H9 (cell line): ENCODE measurements at regions not wholly inside any gene's neighbourhood (a gene's known extent, or its start where the extent isn't known, plus 50 kb on each side); places are given as distances from the start of the nearest gene placed in this dataset.

Experiments used
- DNase-seq: peaks from one replicate; pipeline ENCODE4 v3.0.0-alpha.2; 2017
- H2AFZ ChIP-seq: one replicate; pipeline ENCODE4 v1.6.1; 2013; ENCODE audit warnings: mild to moderate bottlenecking, low read length, control low read depth, moderate library complexity
- H2AK5ac ChIP-seq: 2 replicates; pipeline ENCODE4 v1.6.1; 2013; ENCODE audit warnings: low read length, control low read depth, mixed read lengths; ENCODE audit not compliant: insufficient read length
- H2BK120ac ChIP-seq: one replicate; pipeline ENCODE4 v1.6.1; 2013; ENCODE audit warnings: low read depth, mild to moderate bottlenecking, low read length, control low read depth, inconsistent platforms; ENCODE audit not compliant: poor library complexity, severe bottlenecking
- H2BK12ac ChIP-seq: 2 replicates; pipeline ENCODE4 v1.6.1; 2013; ENCODE audit warnings: low read length, control low read depth, mixed read lengths, low read depth; ENCODE audit not compliant: insufficient read length
- H2BK15ac ChIP-seq: 2 replicates; pipeline ENCODE4 v1.6.1; 2013; ENCODE audit warnings: low read depth, low read length, control low read depth
- H2BK20ac ChIP-seq: one replicate; pipeline ENCODE4 v1.6.1; 2013; ENCODE audit warnings: low read depth, mild to moderate bottlenecking, low read length, control low read depth, inconsistent platforms; ENCODE audit not compliant: poor library complexity, severe bottlenecking
- H2BK5ac ChIP-seq: 2 replicates; pipeline ENCODE4 v1.6.1; 2013; ENCODE audit warnings: low read length, control low read depth, mixed read lengths; ENCODE audit not compliant: insufficient read length
- H3K14ac ChIP-seq: 2 replicates; pipeline ENCODE4 v1.6.1; 2013; ENCODE audit warnings: low read length, control low read depth; ENCODE audit not compliant: insufficient read depth
- H3K18ac ChIP-seq: 2 replicates; pipeline ENCODE4 v1.6.1; 2013; ENCODE audit warnings: low read depth, mild to moderate bottlenecking, mixed read lengths, low read length, control low read depth; ENCODE audit not compliant: insufficient read length
- H3K23ac ChIP-seq: 2 replicates; pipeline ENCODE4 v1.6.1; 2013; ENCODE audit warnings: low read length, control low read depth, mixed read lengths, low read depth; ENCODE audit not compliant: insufficient read length
- H3K23me2 ChIP-seq: 2 replicates; pipeline ENCODE4 v1.6.1; 2013; ENCODE audit warnings: low read depth, mild to moderate bottlenecking, mixed read lengths, low read length, control low read depth; ENCODE audit not compliant: insufficient read length, poor library complexity, severe bottlenecking
- H3K27ac ChIP-seq: 2 replicates; pipeline ENCODE4 v1.5.1; 2013; ENCODE audit warnings: low read length, control low read depth, mixed read lengths, low read depth; ENCODE audit not compliant: insufficient read length
- H3K27me3 ChIP-seq: 2 replicates; pipeline ENCODE4 v1.6.1; 2013; ENCODE audit warnings: low read length, control low read depth, inconsistent platforms; ENCODE audit not compliant: insufficient read depth
- H3K4ac ChIP-seq: 2 replicates; pipeline ENCODE4 v1.6.1; 2013; ENCODE audit warnings: low read depth, mild to moderate bottlenecking, control low read depth, inconsistent platforms, low read length, moderate library complexity
- H3K4me1 ChIP-seq: 2 replicates; pipeline ENCODE4 v1.6.1; 2013; ENCODE audit warnings: low read length, control low read depth, inconsistent platforms; ENCODE audit not compliant: insufficient read depth
- H3K4me2 ChIP-seq: 2 replicates; pipeline ENCODE4 v1.6.1; 2013; ENCODE audit warnings: low read length, control low read depth, mixed read lengths; ENCODE audit not compliant: insufficient read length, insufficient read depth
- H3K56ac ChIP-seq: 2 replicates; pipeline ENCODE4 v1.6.1; 2013; ENCODE audit warnings: low read depth, mild to moderate bottlenecking, mixed read lengths, low read length, control low read depth; ENCODE audit not compliant: insufficient read length
- H3K79me1 ChIP-seq: 2 replicates; pipeline ENCODE4 v1.6.1; 2013; ENCODE audit warnings: low read depth, mild to moderate bottlenecking, moderate library complexity, low read length, control low read depth, inconsistent platforms; ENCODE audit not compliant: insufficient read depth, poor library complexity, severe bottlenecking
- H3K79me2 ChIP-seq: 2 replicates; pipeline ENCODE4 v1.6.1; 2013; ENCODE audit warnings: low read length, control low read depth, inconsistent platforms; ENCODE audit not compliant: insufficient read depth
- H3K9ac ChIP-seq: 2 replicates; pipeline ENCODE4 v1.6.1; 2013; ENCODE audit warnings: low read length, control low read depth, mixed read lengths; ENCODE audit not compliant: insufficient read length; ENCODE audit errors: extremely low read depth
- H3K9me3 ChIP-seq: one replicate; pipeline ENCODE4 v1.6.1; 2013; ENCODE audit warnings: low read depth, low read length, inconsistent platforms; ENCODE audit not compliant: control insufficient read depth
- H3T11ph ChIP-seq: one replicate; pipeline ENCODE4 v1.6.1; 2013; ENCODE audit warnings: mild to moderate bottlenecking, low read length, control low read depth, inconsistent platforms
- H4K20me1 ChIP-seq: one replicate; pipeline ENCODE4 v1.6.1; 2013; ENCODE audit not compliant: control insufficient read depth, insufficient read length, insufficient read depth
- H4K5ac ChIP-seq: 2 replicates; pipeline ENCODE4 v1.6.1; 2013; ENCODE audit warnings: low read depth, mild to moderate bottlenecking, mixed read lengths, low read length, control low read depth; ENCODE audit not compliant: insufficient read length
- H4K8ac ChIP-seq: replicated peaks from 2 replicates; pipeline ENCODE4 v1.6.1; 2013; ENCODE audit warnings: low read length, control low read depth, mixed read lengths, low read depth; ENCODE audit not compliant: insufficient read length
- H4K91ac ChIP-seq: 2 replicates; pipeline ENCODE4 v1.6.1; 2013; ENCODE audit warnings: low read depth, mild to moderate bottlenecking, moderate library complexity, mixed read lengths, low read length, control low read depth; ENCODE audit not compliant: insufficient read length
- H3K27ac Mint-ChIP-seq, 3 experiments: 2 replicates in 2 of 3; 3 replicates in 1 of 3; pipeline ENCODE4 v1.8.0; 2020 to 2021; ENCODE audit warnings: mixed read lengths in 3 of 3, mild to moderate bottlenecking in 1 of 3, moderate library complexity in 1 of 3
- H3K27me3 Mint-ChIP-seq: 2 replicates; pipeline ENCODE4 v1.8.0; 2021; ENCODE audit warnings: low read depth, mild to moderate bottlenecking, moderate library complexity, mixed read lengths
- H3K36me3 Mint-ChIP-seq, 3 experiments: 2 replicates in 2 of 3; 3 replicates in 1 of 3; pipeline ENCODE4 v1.8.0; 2020 to 2021; ENCODE audit warnings: low read depth in 3 of 3, mixed read lengths in 3 of 3; ENCODE audit not compliant: insufficient read depth in 1 of 3
- H3K4me1 Mint-ChIP-seq, 2 experiments: 2 replicates each; pipeline ENCODE4 v1.8.0; 2020; ENCODE audit warnings: mixed read lengths in 2 of 2
- H3K4me3 Mint-ChIP-seq, 2 experiments: 2 replicates in 1 of 2; 3 replicates in 1 of 2; pipeline ENCODE4 v1.8.0; 2020 to 2021; ENCODE audit warnings: mild to moderate bottlenecking in 2 of 2, mixed read lengths in 2 of 2, moderate library complexity in 1 of 2
- H3K9me3 Mint-ChIP-seq, 2 experiments: 2 replicates in 1 of 2; 3 replicates in 1 of 2; pipeline ENCODE4 v1.8.0; 2020; ENCODE audit warnings: mild to moderate bottlenecking in 2 of 2, mixed read lengths in 2 of 2, moderate library complexity in 1 of 2
- WGBS: extraction: QIAGEN DNeasy Blood & Tissue Kit; methylation state at CpG from one replicate; pipeline ENCODE4 v1.1.7; 2013; ENCODE audit warnings: missing lambda C conversion rate, low lambda C conversion rate, mixed read lengths; ENCODE audit not compliant: insufficient read length; ENCODE audit errors: extremely low coverage; 5-methylcytosine and 5-hydroxymethylcytosine counted together
- TF ChIP-seq, protein P1 (sequence below): fragments of 200-600 bp; sonication (generic); conservative IDR thresholded peaks from 3 replicates; pipeline ENCODE4 v1.8.0; 2021; ENCODE audit warnings: antibody characterized with exemption, mild to moderate bottlenecking

DNA sequence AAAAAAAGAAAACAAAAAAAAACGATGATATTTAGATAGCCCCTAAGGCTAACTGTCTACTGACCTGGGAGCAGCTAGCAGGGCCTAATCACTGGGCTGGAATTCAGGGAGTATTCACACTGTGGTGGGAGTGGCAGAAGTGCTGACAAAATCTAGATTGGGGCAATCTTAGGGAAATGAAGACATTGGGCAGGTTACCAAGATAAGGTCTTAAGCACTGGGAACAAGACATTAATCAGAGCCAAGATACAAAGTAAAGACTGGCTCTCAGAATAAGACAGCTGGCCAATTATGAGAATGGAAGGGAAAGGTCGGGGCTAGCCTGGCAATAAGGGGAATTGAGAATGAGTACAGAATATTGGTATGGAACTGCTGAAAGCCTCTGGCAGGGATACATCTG lies 100.2 kb upstream of the GRIA3 start:
- peaks cover 1% of the 10 kb centered on the region for H3K27me3 Mint-ChIP-seq
- Histone ChIP-seq H4K20me1 (no peaks in the 10 kb centered on the region), H2BK12ac (no peak overlapping the region), H4K5ac (no peak overlapping the region), H4K8ac (no peak overlapping the region), H3K18ac (no peak overlapping the region), H3K4ac (no peak overlapping the region), H3T11ph (no peak overlapping the region), H2BK20ac (no peak overlapping the region), H3K9me3 (peaks cover 18% of the 10 kb centered on the region), H3K4me2 (no peak overlapping the region), H3K27me3 (no peaks in the 10 kb centered on the region), H3K56ac (no peak overlapping the region), H2BK120ac (no peak overlapping the region), H4K91ac (no peak overlapping the region), H3K14ac (no peak overlapping the region), H3K79me1 (no peaks in the 10 kb centered on the region), H3K27ac (no peak overlapping the region), H3K23ac (no peak overlapping the region), H3K4me1 (peaks cover 3% of the 10 kb centered on the region; the same call in 1 of the 2 replicates), H2AFZ (no peak overlapping the region), H2BK5ac (no peak overlapping the region), H2AK5ac (no peak overlapping the region), H2BK15ac (no peak overlapping the region), H3K79me2 (no peaks in the 10 kb centered on the region), H3K9ac (no peak overlapping the region), H3K23me2 (no peaks in the 10 kb centered on the region)
- DNase-seq: no peak
- peaks cover 12 to 17% of the 10 kb centered on the region in 2 experiments for H3K4me1 Mint-ChIP-seq
- peaks cover 0 to 7% (median 7%) of the 10 kb centered on the region in 3 experiments; a peak in 4 of 7 replicates for H3K36me3 Mint-ChIP-seq
- H3K27ac Mint-ChIP-seq: peak overlapping the region in 1 of 3 experiments; percentile 36; a peak in 2 of 7 replicates
- TF ChIP-seq, protein P1, sequence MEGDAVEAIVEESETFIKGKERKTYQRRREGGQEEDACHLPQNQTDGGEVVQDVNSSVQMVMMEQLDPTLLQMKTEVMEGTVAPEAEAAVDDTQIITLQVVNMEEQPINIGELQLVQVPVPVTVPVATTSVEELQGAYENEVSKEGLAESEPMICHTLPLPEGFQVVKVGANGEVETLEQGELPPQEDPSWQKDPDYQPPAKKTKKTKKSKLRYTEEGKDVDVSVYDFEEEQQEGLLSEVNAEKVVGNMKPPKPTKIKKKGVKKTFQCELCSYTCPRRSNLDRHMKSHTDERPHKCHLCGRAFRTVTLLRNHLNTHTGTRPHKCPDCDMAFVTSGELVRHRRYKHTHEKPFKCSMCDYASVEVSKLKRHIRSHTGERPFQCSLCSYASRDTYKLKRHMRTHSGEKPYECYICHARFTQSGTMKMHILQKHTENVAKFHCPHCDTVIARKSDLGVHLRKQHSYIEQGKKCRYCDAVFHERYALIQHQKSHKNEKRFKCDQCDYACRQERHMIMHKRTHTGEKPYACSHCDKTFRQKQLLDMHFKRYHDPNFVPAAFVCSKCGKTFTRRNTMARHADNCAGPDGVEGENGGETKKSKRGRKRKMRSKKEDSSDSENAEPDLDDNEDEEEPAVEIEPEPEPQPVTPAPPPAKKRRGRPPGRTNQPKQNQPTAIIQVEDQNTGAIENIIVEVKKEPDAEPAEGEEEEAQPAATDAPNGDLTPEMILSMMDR: no peak
- H3K9me3 Mint-ChIP-seq: peaks cover 11 to 57% of the 10 kb centered on the region in 2 experiments
- H3K4me3 Mint-ChIP-seq: no peak overlapping the region
- WGBS: no CpG with 5 or more reads among the region's 2 CpGs
